Heart right ventricle (tissue), 16 donors: ENCODE measurements at regions not wholly inside any gene's neighbourhood (a gene's known extent, or its start where the extent isn't known, plus 50 kb on each side); places are given as distances from the start of the nearest gene placed in this dataset.

ENCODE experiments used
- ATAC-seq, 8 donors: fragments of 200-7000 bp; cut with Tn5 transposase; one replicate each; pipeline ENCODE4 v1.9.1; 2020; ENCODE audit warnings: mild to moderate bottlenecking in 8 of 8, moderate library complexity in 8 of 8, moderate number of reproducible peaks in 1 of 8
- DNase-seq, 2 donors: peaks; one replicate each; pipeline ENCODE4 v3.0.0-alpha.2; 2020
- H3K27ac ChIP-seq, 10 donors: fragments of 200-600 bp; sonication (generic) in 2 of 10; one replicate each; pipeline versions ENCODE4 v1.5.0 to v1.8.0; 2020 to 2022; ENCODE audit warnings: mild to moderate bottlenecking in 3 of 10
- H3K27me3 ChIP-seq, 7 donors: fragments of 200-600 bp; one replicate each; pipeline ENCODE4 v1.8.0; 2021 to 2022; ENCODE audit warnings: mild to moderate bottlenecking in 2 of 7
- H3K36me3 ChIP-seq, 9 donors: fragments of 200-600 bp; sonication (generic) in 1 of 9; one replicate each; pipeline versions ENCODE4 v1.5.0 to v1.8.0; 2020 to 2022; ENCODE audit warnings: mild to moderate bottlenecking in 2 of 9
- H3K4me1 ChIP-seq, 9 donors: fragments of 200-600 bp; sonication (generic) in 1 of 9; one replicate each; pipeline versions ENCODE4 v1.5.0 to v1.8.0; 2020 to 2022; ENCODE audit warnings: mild to moderate bottlenecking in 4 of 9
- H3K4me3 ChIP-seq, 10 donors: fragments of 200-600 bp; sonication (generic) in 2 of 10; one replicate each; pipeline versions ENCODE4 v1.5.0 to v1.8.0; 2020 to 2022; ENCODE audit warnings: mild to moderate bottlenecking in 7 of 10, moderate library complexity in 2 of 10
- H3K9me3 ChIP-seq, 11 donors: fragments of 200-600 bp in 10 of 11; sonication (generic) in 2 of 11; one replicate each; pipeline versions ENCODE4 v1.5.0 to v1.8.0; 2013 to 2022; ENCODE audit warnings: mild to moderate bottlenecking in 2 of 11, control low read depth in 1 of 11, moderate library complexity in 1 of 11
- CTCF ChIP-seq, 9 donors: fragments of 200-600 bp; sonication (generic) in 2 of 9; IDR thresholded peaks; one replicate each; pipeline versions ENCODE4 v1.5.0 to v1.8.0; 2021 to 2022; ENCODE audit warnings: antibody characterized with exemption in 9 of 9, mild to moderate bottlenecking in 5 of 9, moderate library complexity in 1 of 9
- WGBS, 2 donors: extraction: QIAGEN DNeasy Blood & Tissue Kit; methylation state at CpG; one replicate each; pipeline ENCODE4 v1.1.7; 2013; ENCODE audit warnings: inconsistent platforms in 1 of 2; 5-methylcytosine and 5-hydroxymethylcytosine counted together
- intact Hi-C, 10 donors: fragments of 100-400 bp; cut with DNase I; formaldehyde crosslinking; loops; one replicate each; pipeline versions ENCODE4 v1.11.1 to v1.14.2; 2022
- donor health status: Arrhythmogenic right ventricular cardiomyopathy.
- donor health status: ischemic (EF 13 %, LVEDD 7.1; RV severe dilation, severe dysfunction).
- donor health status: healthy with polysubstance abuse.
- donor health status: DM: no; HTN: yes; CAD: no.
- donor health status: DM: no; HTN: no; CAD: no.
- donor health status: ischemic (EF 25% LVEDD 6.9; RV normal size, moderate dysfunction).
- donor health status: ischemic (EF 25% LVEDD 5.7; RV mildly dilated, moderate dysfunction).
- donor health status: healthy.
- donor health status: DM: yes; HTN: yes; CAD: no.
- donor health status: Ischemic cardiomyopathy.
- donor health status: ischemic (EF 35%, LVEDD 5.7; RV mildly dilated, moderate dysfunction).
- donor health status: nonischemic (EF 11% LVEDD 7.7; RV severe dilation, severe dysfunction).
- donor health status: DM: yes; HTN: yes; CAD: no.
- donor health status: PGD.
- donor health status: ischemic (EF 29% LVEDD 5.4; RV normal size, mild dysfunction).
- donor health status: nonischemic (EF 23%, LVEDD 6.1; RV moderate dilation, normal function).

- ATAC-seq = no peak
- 74 to 78% methylated on average over 3 of the region's 3 CpGs for WGBS, 2 donors
- Histone ChIP-seq H3K36me3 (no peaks in the 10 kb centered on the region), H3K4me3 (no peak overlapping the region), H3K4me1 (no peaks in the 10 kb centered on the region), H3K9me3 (no peaks in the 10 kb centered on the region), H3K27ac (no peak overlapping the region), H3K27me3 (peaks cover 0 to 16% (median 0%) of the 10 kb centered on the region in 7 donors)
- no peak for TF ChIP-seq CTCF (IDR thresholded peaks at IDR 0.05)
- intact Hi-C loops = no loop called here
- DNase-seq = no peak
Measured at GRCh38 chr9:119726035-119726434, 356.8 kb upstream of the BRINP1 start.

GRCh38 chr9:119722384-119722783 is 353.1 kb upstream of the BRINP1 start:
- H3K27ac ChIP-seq = no peak overlapping the region
- no peaks in the 10 kb centered on the region for H3K4me1 ChIP-seq
- WGBS, 2 donors = 35 to 36% methylated on average over 2 of the region's 2 CpGs
- no peaks in the 10 kb centered on the region for H3K36me3 ChIP-seq
- H3K4me3 ChIP-seq = no peak overlapping the region
- intact Hi-C loops = no loop called here
- H3K9me3 ChIP-seq = no peaks in the 10 kb centered on the region
- H3K27me3 ChIP-seq = peaks cover 0 to 16% (median 0%) of the 10 kb centered on the region in 7 donors
- DNase-seq = no peak
- ATAC-seq = no peak
- no peak for TF ChIP-seq CTCF (IDR thresholded peaks at IDR 0.05)

GRCh38 chr9:119712325-119712724 is 343.1 kb upstream of the BRINP1 start:
- Histone ChIP-seq H3K4me3 (no peak overlapping the region), H3K36me3 (no peaks in the 10 kb centered on the region), H3K4me1 (no peaks in the 10 kb centered on the region), H3K27me3 (peaks cover 0 to 4% (median 0%) of the 10 kb centered on the region in 7 donors), H3K9me3 (peaks cover 0 to 7% (median 0%) of the 10 kb centered on the region in 11 donors), H3K27ac (no peak overlapping the region)
- no peak for TF ChIP-seq CTCF (IDR thresholded peaks at IDR 0.05)
- WGBS, 2 donors = 68 to 72% methylated on average over 1 of the region's 1 CpG
- ATAC-seq = no peak
- DNase-seq = no peak
- intact Hi-C loops = no loop called here

GRCh38 chr9:119709431-119709830 is 340.2 kb upstream of the BRINP1 start:
- Histone ChIP-seq H3K27me3 (no peaks in the 10 kb centered on the region), H3K4me1 (no peaks in the 10 kb centered on the region), H3K36me3 (no peaks in the 10 kb centered on the region), H3K9me3 (peaks cover 0 to 6% (median 0%) of the 10 kb centered on the region in 11 donors), H3K27ac (no peak overlapping the region), H3K4me3 (no peak overlapping the region)
- WGBS, 2 donors = 83 to 91% methylated on average over 2 of the region's 2 CpGs
- DNase-seq (no peak), ATAC-seq (no peak)
- intact Hi-C loops = no loop called here
- no peak for TF ChIP-seq CTCF (IDR thresholded peaks at IDR 0.05)
